ACHN (cell line): ENCODE measurements at regions not wholly inside any gene's neighbourhood (a gene's known extent, or its start where the extent isn't known, plus 50 kb on each side); places are given as distances from the start of the nearest gene placed in this dataset.
"Not testable (repeated sequence)": the region's sequence is repeated elsewhere in the genome, so short reads cannot be mapped to it uniquely, and the experiment has no call there.

Experiments used
- DNase-seq: peaks from one replicate; pipeline ENCODE4 v3.0.0-alpha.2; 2015
- in situ Hi-C: cut with HindIII; loops from 2 replicates; pipeline ENCODE4 v1.10.0; 2017; ENCODE audit warnings: low sequenced_read_pairs, low pct_ligation_motif_present, low pct_unique_long_range_greater_than_20kb

- no peak for DNase-seq
- in situ Hi-C loops: no loop called here
These were observed 102.5 kb upstream of the ARG1 start for GRCh38 chr6:131470534-131470933.

- DNase-seq: no peak
- in situ Hi-C loops: no loop called here
These were observed 101.7 kb upstream of the ARG1 start for GRCh38 chr6:131471331-131471730.

- DNase-seq, in situ Hi-C loops: not testable (repeated sequence)
These were observed 99.7 kb upstream of the ARG1 start for GRCh38 chr6:131473303-131473702.

GRCh38 chr6:131476362-131476761 is 96.7 kb upstream of the ARG1 start:
- DNase-seq: no peak
- in situ Hi-C loops: no loop called here

- in situ Hi-C loops, DNase-seq: not testable (repeated sequence)
These were observed 94.2 kb upstream of the ARG1 start for GRCh38 chr6:131478740-131479211.

GRCh38 chr6:131486608-131487007 is 86.4 kb upstream of the ARG1 start:
- in situ Hi-C loops: no loop called here
- no peak for DNase-seq

GRCh38 chr6:131488780-131489179 is 84.2 kb upstream of the ARG1 start:
- in situ Hi-C loops: no loop called here

GRCh38 chr6:131490441-131490840 is 82.6 kb upstream of the ARG1 start:
- no peak for DNase-seq
- in situ Hi-C loops: no loop called here

More at GRCh38 chr6:131488780-131489179, 84.2 kb upstream of the ARG1 start:
- DNase-seq: no peak

GRCh38 chr6:131492932-131493573 is 80.0 kb upstream of the ARG1 start:
- DNase-seq: no peak
- in situ Hi-C loops: no loop called here

- in situ Hi-C loops, DNase-seq: not testable (repeated sequence)
These were observed 68.6 kb upstream of the ARG1 start for GRCh38 chr6:131504387-131504786.

GRCh38 chr6:131510094-131510493 is 62.9 kb upstream of the ARG1 start:
- in situ Hi-C loops: no loop called here
- DNase-seq: no peak

GRCh38 chr6:131510591-131510990 is 62.4 kb upstream of the ARG1 start:
- in situ Hi-C loops: no loop called here
- no peak for DNase-seq

- DNase-seq: peak; percentile 43
These were observed 53.2 kb upstream of the ARG1 start for GRCh38 chr6:131519670-131520436.

More at GRCh38 chr6:131519670-131520436, 53.2 kb upstream of the ARG1 start:
- in situ Hi-C loops: no loop called here
